IPS-15b (cell line): ENCODE measurements at regions not wholly inside any gene's neighbourhood (a gene's known extent, or its start where the extent isn't known, plus 50 kb on each side); places are given as distances from the start of the nearest gene placed in this dataset.

Experiments
- H3K27me3 ChIP-seq: one replicate; pipeline ENCODE4 v1.6.1; 2013; ENCODE audit warnings: low read length; ENCODE audit not compliant: control insufficient read depth, insufficient read depth
- H3K36me3 ChIP-seq: one replicate; pipeline ENCODE4 v1.6.1; 2013; ENCODE audit warnings: low read length; ENCODE audit not compliant: control insufficient read depth, insufficient read depth
- H3K4me1 ChIP-seq: one replicate; pipeline ENCODE4 v1.6.1; 2013; ENCODE audit warnings: mild to moderate bottlenecking, low read length; ENCODE audit not compliant: control insufficient read depth, insufficient read depth
- H3K4me3 ChIP-seq: one replicate; pipeline ENCODE4 v1.5.1; 2013; ENCODE audit warnings: low read depth, low read length
- H3K9ac ChIP-seq: one replicate; pipeline ENCODE4 v1.6.1; 2013; ENCODE audit warnings: low read depth, mild to moderate bottlenecking, low read length
- H3K9me3 ChIP-seq: one replicate; pipeline ENCODE4 v1.6.1; 2013; ENCODE audit warnings: mild to moderate bottlenecking, low read length; ENCODE audit not compliant: control insufficient read depth, insufficient read depth

DNA sequence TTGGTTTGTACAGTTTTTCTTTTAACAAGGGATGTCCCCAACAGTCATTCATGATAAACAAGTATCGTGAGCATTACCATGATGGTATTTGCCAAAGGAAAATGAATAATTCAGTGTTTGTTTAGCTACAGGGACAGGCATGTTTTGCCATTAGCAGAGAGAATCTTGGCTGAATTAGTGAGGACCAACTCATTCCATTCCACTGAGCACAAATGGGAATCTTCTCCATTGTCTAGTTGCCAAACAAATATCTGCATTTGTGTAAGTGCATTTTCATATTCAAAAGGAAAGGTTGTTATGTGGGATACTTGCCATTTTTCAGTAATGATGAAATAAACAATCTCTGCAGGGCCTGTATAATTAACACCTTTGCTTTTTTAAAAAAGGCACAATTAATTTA is 1762.6 kb downstream of the RPA4 start:
- H3K36me3 ChIP-seq: peaks cover 7% of the 10 kb centered on the region
- peaks cover 6% of the 10 kb centered on the region for H3K4me1 ChIP-seq
- no peaks in the 10 kb centered on the region for H3K9me3 ChIP-seq
- no peak overlapping the region for H3K4me3 ChIP-seq
- no peak overlapping the region for H3K9ac ChIP-seq
- no peaks in the 10 kb centered on the region for H3K27me3 ChIP-seq

DNA sequence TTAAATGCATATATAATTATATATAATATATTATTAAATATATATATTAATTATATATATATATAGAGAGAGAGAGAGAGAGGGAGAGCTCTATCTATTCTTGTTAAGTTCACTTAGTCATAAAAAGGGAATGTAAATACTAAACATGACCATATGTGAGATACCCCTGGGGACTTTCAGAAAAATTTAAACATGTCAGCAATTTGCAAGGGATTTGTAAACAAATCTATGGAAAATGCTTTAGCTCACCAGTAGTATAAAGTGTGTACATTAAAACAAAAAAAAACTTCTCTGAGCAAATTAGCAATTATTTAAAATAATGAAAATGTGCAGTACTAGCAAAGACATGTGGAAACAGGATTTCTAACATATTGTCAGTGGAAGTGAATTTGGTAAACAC is 1755.5 kb downstream of the PCDH19 start:
- no peaks in the 10 kb centered on the region for H3K36me3 ChIP-seq

More for the DNA sequence above, 1755.5 kb downstream of the PCDH19 start:
- Histone ChIP-seq H3K9me3 (no peaks in the 10 kb centered on the region), H3K4me3 (no peak overlapping the region), H3K27me3 (no peaks in the 10 kb centered on the region), H3K9ac (no peak overlapping the region), H3K4me1 (no peaks in the 10 kb centered on the region)
